ENCODE measurements at regions not wholly inside any gene's neighbourhood (a gene's known extent, or its start where the extent isn't known, plus 50 kb on each side); places are given as distances from the start of the nearest gene placed in this dataset.
"Not testable (repeated sequence)": the region's sequence is repeated elsewhere in the genome, so short reads cannot be mapped to it uniquely, and the experiment has no call there.

DNA sequence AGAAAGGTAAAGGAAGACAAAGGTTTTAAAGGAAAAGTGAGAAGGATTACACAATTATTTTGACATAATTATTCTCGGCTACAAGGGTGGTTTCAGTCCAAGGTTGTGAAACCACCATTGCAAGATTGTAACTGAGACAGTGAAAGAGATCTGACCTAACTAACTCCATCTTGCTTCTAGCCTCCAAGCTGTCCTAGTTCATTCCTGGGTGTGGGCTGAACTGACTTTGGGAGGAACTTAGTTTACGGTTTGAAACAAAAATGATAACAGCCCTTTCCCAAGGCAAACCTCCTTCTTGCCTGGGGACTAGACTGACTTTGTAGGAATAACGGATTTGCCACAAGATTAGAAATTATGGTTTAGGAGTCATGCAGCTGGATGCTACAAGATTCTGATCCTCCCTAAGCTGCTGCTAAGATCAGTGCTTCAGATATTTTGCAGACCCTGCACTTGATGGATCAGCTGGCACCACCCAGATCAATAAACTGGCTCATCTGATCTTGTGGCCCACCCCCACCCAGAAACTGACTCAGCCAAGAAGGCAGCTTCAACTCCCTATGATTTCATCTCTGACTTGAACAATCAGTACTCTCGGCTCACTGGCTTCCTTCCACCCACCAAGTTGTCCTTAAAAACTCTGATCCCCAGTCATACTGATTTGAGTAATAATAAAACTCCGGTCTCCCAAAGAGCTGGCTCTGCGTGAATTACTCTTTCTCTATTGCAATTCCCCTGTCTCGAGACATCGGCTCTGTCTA is 57.7 kb upstream of the AADACL2 start:
- DNase-seq (ENCODE audit: low read depth, low spot score) = no peak
- in situ Hi-C loops (cut with HindIII; ENCODE audit: low pct_unique_long_range_greater_than_20kb, low sequenced_read_pairs) = no loop called here

DNA sequence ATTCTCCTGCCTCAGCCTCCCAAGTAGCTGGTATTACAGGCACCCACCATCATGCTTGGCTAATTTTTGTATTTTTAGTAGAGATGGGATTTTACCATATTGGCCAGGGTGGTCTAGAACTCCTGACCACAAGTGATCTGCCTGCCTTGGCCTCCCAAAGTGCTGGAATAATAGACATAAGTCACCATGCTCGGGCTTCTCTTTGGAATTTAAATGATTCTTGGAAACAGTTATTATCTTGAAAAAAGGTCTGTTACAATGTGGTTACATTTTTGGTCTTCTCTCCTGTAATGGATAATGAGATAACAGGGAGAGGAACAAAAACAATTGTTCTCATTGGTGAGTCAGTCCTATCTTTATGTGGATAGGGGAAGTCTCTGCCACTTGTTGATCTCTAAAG is 59.8 kb upstream of the AADACL2 start:
- in situ Hi-C loops (cut with HindIII; ENCODE audit: low pct_unique_long_range_greater_than_20kb, low sequenced_read_pairs) = no loop called here
- no peak for DNase-seq (ENCODE audit: low read depth, low spot score)

DNA sequence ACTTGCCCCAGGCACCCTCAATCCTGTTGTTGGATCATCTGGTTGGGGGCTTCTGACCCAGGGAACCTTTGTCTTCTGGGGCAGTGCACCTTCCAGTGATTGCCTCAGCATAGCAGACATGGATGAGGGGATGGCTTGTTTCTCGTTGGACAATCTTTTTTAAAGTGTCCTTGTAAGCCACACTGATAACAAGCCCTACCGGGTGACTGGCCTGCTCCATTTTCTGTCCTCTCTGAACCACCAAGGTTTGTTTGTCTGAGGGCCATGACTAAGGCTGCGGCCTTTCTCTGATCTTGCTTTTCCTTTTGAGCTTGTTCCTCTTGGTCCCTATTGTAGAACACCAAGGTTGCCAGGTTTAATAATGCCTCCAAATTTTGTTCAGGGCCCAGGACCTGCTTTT is 66.0 kb upstream of the AADACL2 start:
- in situ Hi-C loops (cut with HindIII; ENCODE audit: low pct_unique_long_range_greater_than_20kb, low sequenced_read_pairs); DNase-seq (ENCODE audit: low read depth, low spot score): not testable (repeated sequence)

DNA sequence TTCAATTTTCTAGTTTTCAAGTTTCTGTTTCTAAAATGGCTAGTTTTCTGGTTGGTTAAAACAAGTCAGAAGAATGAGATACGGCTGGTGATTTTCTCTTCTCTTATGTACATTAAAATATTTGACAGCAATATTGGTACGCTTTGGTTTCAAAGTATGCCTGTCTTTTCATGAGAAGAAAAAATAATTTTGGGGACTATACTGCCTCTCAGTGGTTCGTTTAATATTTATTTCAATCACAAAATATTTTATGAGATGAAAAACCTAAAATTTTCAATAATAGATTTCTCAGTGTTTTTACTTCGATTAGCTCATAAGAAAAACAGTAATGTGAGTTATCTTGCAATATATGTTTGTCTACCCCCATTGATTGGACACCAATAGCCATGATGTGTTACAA is 72.8 kb upstream of the AADACL2 start:
- in situ Hi-C loops (cut with HindIII; ENCODE audit: low pct_unique_long_range_greater_than_20kb, low sequenced_read_pairs) = no loop called here
- DNase-seq (ENCODE audit: low read depth, low spot score) = peak; percentile 47

DNA sequence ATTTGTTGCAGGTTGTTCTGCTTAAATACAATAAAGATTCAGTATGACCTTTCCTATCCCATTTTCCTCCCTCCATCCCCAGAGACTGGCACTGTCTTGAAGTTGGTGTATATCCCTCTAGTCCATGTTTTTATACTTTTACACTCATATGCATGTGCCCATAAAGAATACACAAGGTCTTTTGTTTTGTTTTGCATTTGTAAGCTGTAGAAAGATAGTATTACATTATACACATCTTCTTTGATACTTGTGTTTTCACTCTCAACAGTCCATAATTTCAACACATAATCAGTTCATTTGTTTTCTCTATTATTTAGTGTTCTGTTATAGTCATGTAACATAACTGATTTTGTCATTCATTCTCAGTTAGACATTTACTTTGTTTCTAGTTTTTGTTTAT is 88.7 kb upstream of the AADACL2 start:
- in situ Hi-C loops (cut with HindIII; ENCODE audit: low pct_unique_long_range_greater_than_20kb, low sequenced_read_pairs) = no loop called here
- peak; percentile 60 for DNase-seq (ENCODE audit: low read depth, low spot score)

DNA sequence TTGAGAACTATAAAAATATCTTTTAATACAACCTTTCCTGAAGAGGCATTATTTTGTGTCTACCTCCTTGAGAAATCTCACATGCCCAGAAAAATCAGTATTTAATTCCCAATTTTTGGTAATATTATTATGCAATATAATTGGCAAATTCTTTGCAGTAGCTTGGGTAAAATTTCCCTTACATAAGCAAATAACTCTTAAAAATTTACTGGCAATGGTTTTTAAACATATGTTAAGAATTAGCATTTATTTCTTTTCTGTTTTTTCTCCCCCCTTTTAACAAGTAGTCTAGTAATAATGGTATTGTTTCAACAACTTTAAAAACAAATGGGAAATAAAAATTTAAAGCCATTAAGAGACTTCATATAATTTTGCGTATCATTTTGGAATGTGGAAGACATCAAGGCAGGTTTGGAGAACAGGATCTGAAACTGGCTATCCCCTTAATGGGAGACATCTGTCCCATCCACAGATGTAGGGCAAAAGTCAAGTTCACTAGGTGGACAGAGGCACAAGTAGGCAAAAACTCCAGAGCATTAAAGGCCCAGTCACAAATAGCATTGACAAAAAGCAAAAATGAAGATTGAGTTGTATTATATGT is 89.6 kb upstream of the AADACL2 start:
- DNase-seq (ENCODE audit: low read depth, low spot score) = no peak
- in situ Hi-C loops (cut with HindIII; ENCODE audit: low pct_unique_long_range_greater_than_20kb, low sequenced_read_pairs) = no loop called here

DNA sequence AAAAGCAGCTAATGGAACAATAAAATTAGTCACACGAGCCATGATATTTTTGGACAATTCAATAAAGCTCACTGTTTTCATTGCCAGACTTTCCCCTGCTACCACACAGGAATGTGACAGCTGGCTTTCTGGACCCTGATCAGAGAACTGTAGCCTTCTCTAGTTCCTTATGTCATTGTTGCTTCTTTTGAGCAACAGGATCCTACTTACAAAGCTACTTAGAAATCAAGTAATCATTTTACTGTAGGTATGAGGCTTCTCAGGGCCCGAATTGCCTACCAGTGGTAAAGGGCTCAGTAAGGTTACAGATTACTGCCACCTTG is 94.3 kb upstream of the AADACL2 start:
- no peak for DNase-seq (ENCODE audit: low read depth, low spot score)
- in situ Hi-C loops (cut with HindIII; ENCODE audit: low pct_unique_long_range_greater_than_20kb, low sequenced_read_pairs) = no loop called here

GRCh38 chr3:151638555-151639417 is 94.9 kb upstream of the AADACL2 start:
- in situ Hi-C loops (cut with HindIII; ENCODE audit: low pct_unique_long_range_greater_than_20kb, low sequenced_read_pairs) = no loop called here
- no peak for DNase-seq (ENCODE audit: low read depth, low spot score)

DNA sequence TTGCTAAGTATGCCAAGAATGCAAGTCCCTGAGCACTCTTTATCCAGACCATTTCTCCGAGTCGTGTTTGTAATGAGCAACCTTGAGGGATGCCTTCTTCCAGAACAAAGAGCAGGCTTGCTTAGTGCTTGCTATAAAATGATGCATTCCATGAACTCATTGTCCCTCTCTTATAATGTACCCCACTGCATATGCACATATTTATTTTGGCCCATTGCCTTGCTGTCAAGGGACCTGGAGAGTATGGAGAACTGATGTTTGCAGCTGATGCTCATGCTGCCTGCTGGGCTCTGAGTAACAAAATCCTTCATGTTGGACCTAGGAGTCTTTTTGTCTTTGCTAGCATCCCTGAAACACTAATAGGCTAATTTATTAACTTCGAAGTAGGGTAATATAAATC is 97.8 kb upstream of the AADACL2 start:
- DNase-seq (ENCODE audit: low read depth, low spot score) = no peak
- in situ Hi-C loops (cut with HindIII; ENCODE audit: low pct_unique_long_range_greater_than_20kb, low sequenced_read_pairs) = no loop called here

GRCh38 chr3:151631946-151632345 is 101.8 kb upstream of the AADACL2 start:
- in situ Hi-C loops (cut with HindIII; ENCODE audit: low pct_unique_long_range_greater_than_20kb, low sequenced_read_pairs) = no loop called here

DNA sequence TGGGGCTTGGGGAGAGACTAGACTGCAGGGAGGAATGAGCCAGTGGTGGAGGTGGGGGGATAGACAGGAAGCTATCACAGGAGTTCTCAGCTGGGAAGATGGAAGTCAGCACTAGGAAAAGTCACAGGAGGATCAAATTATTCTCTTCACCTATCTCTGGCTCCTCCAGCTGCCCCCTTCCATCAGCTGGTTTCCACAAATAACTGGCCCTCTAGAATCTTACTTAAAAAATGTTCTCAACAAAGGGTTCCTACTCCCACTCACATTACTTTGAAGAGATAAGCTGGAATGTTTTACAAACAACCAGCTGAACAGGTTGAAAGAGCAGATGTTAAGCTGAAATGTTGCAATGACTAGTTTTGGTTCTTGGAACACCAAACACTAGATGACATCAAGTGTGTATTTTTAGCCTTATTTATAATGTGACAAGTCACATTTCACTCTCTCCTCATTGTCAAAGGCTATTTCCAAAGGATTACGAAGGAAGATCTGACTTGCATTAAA is 102.7 kb upstream of the AADACL2 start:
- in situ Hi-C loops (cut with HindIII; ENCODE audit: low pct_unique_long_range_greater_than_20kb, low sequenced_read_pairs) = no loop called here
- no peak for DNase-seq (ENCODE audit: low read depth, low spot score)

More at GRCh38 chr3:151631946-151632345, 101.8 kb upstream of the AADACL2 start:
- peak; percentile 7 for DNase-seq (ENCODE audit: low read depth, low spot score)

- in situ Hi-C loops (cut with HindIII; ENCODE audit: low pct_unique_long_range_greater_than_20kb, low sequenced_read_pairs) = no loop called here
Measured at GRCh38 chr3:151630035-151630434, 103.7 kb upstream of the AADACL2 start.

GRCh38 chr3:151625586-151625985 is 108.1 kb upstream of the AADACL2 start:
- in situ Hi-C loops (cut with HindIII; ENCODE audit: low pct_unique_long_range_greater_than_20kb, low sequenced_read_pairs) = no loop called here
- no peak for DNase-seq (ENCODE audit: low read depth, low spot score)

More at GRCh38 chr3:151630035-151630434, 103.7 kb upstream of the AADACL2 start:
- DNase-seq (ENCODE audit: low read depth, low spot score) = no peak

DNA sequence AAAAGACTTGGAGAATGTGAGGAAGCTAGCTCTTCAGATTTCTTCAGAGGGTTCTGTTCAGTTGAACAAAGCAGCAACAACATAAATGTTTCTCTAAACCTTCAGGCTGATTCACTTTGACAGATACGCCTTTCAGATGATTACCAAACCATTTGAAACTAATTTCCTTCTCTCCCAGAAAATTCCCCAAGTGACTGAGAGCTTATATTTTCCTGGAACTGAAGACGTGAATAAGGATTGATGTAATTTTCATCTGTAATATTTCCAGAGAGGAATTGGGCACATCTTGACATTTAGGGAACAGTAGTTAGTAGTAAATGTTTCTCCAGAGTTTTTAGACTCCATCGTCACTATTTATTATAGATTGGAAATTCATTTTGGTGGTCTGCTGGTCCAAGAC is 108.6 kb upstream of the AADACL2 start:
- DNase-seq (ENCODE audit: low read depth, low spot score) = no peak
- in situ Hi-C loops (cut with HindIII; ENCODE audit: low pct_unique_long_range_greater_than_20kb, low sequenced_read_pairs) = no loop called here

GRCh38 chr3:151620071-151620470 is 113.7 kb upstream of the AADACL2 start:
- in situ Hi-C loops (cut with HindIII; ENCODE audit: low pct_unique_long_range_greater_than_20kb, low sequenced_read_pairs) = no loop called here
- no peak for DNase-seq (ENCODE audit: low read depth, low spot score)

DNA sequence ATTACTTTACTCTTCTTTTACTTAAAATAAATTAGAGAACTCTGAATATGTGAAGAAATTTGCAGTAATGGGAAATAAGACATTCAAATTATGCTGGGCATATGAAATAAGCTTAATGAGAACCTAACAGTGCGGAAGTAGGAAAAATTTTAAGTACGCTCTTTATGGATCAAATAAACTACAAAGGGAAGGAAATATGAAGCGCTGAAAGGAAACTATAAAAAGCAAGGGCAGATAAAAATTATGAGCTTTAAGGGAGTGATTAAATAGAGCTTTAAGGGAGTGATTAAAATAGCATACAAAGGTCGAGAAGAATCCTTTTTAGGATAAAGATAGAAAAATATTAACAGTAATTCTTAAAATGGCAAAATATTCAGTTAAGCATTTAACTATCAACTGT is 118.3 kb upstream of the AADACL2 start:
- no peak for DNase-seq (ENCODE audit: low read depth, low spot score)
- in situ Hi-C loops (cut with HindIII; ENCODE audit: low pct_unique_long_range_greater_than_20kb, low sequenced_read_pairs) = no loop called here

DNA sequence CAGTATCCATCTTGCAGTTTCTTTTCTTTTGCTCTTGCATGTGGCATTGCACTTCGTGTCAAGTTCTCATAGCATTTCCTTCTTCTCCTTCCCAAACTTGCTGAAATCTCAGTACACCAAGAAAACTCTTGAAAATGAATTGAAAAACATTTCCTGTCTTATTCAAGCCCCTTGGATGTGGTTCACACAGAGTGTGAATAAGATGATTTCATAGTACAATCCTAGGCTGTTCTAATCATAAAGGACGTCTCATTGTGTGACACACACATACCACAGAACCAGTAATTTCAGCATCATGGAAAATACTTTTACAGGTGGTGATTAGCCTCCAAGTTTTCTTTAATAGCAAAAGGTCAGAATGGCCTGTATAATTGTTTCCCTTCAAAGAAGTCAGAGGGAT is 121.6 kb upstream of the AADACL2 start:
- in situ Hi-C loops (cut with HindIII; ENCODE audit: low pct_unique_long_range_greater_than_20kb, low sequenced_read_pairs) = no loop called here
- no peak for DNase-seq (ENCODE audit: low read depth, low spot score)

DNA sequence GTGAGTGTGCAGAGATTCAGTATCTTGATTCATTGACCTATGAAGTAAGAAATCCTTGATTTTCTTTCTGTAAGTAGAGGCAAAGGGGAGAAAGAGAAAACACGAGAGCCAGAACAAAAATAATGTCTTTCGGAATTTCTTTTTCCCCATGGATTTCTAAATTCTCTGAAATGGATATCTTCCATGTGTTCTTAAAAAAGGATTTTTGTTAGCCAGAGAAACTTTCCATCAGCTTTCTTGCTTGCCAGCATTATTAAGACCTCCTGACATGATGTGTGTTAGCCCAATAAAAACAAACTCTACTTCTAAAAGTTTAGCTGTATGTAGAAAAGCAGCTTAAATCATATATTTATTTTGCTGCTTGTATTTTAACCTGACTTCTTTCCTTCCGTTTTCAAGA is 122.3 kb upstream of the AADACL2 start:
- no peak for DNase-seq (ENCODE audit: low read depth, low spot score)
- in situ Hi-C loops (cut with HindIII; ENCODE audit: low pct_unique_long_range_greater_than_20kb, low sequenced_read_pairs) = no loop called here

Measured in SK-MEL-5 (cell line).